ENCODE measurements at regions not wholly inside any gene's neighbourhood (a gene's known extent, or its start where the extent isn't known, plus 50 kb on each side); places are given as distances from the start of the nearest gene placed in this dataset.

DNA sequence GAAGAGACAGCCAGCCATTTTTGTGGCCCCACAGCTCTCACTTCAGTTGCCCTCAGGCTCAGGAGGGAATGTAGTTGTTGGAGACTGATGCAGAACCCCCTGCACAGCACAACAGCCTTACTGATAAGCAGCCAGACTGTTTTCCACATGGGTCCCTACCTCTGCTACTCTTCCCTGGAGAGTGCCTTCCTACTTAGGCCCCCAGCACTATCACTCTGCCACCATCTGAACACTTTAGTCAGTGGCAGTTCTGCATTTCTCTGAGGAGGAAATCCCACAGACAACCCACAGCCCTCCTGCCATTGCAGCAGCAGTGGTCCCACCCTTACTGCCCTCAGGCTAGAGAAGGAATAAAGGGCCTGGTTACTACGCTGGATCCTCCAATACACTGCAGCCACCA is 61.8 kb upstream of the PTPRD start:
- in situ Hi-C loops (cut with MboI; ENCODE audit: low pct_unique_long_range_greater_than_20kb, low sequenced_read_pairs): no loop called here
- no peak for DNase-seq

DNA sequence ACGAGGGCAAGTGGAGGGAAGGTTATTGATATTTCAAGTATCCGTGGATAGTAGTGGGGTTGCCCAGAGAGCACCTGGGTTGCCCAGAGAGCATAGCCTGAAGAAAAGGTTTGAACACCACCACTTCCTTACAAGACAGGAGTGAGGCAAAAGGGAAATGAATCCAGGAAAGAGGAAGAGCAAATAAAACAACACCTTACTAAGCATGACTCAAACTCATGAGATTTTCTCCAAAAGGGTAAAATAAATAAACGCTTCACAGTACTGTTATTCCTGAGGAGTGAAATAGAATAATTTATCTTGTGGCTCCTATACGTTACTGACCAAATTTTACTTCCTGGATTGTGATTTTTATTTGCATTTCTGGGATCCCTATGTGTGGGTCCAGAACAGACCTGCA is 65.2 kb upstream of the PTPRD start:
- no peak for DNase-seq
- in situ Hi-C loops (cut with MboI; ENCODE audit: low pct_unique_long_range_greater_than_20kb, low sequenced_read_pairs): no loop called here

DNA sequence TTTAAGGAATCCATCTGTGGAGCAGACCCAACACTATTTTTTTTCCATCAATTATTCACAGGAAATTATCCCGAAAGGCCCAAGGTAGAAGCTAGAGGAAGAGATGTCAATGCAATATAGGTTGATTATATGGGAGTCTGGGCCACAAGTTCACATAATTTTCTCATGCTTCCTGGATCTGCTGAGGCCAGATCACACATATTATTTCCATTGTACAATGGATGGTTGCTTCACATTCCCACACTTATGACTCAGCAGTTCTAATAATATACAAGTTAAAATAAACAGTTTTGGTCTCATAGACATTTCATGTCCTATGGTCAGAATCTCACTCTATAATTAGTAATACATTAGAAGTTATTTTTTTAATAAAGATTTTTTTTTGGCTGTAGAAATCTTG is 66.0 kb upstream of the PTPRD start:
- DNase-seq: no peak
- in situ Hi-C loops (cut with MboI; ENCODE audit: low pct_unique_long_range_greater_than_20kb, low sequenced_read_pairs): no loop called here

DNA sequence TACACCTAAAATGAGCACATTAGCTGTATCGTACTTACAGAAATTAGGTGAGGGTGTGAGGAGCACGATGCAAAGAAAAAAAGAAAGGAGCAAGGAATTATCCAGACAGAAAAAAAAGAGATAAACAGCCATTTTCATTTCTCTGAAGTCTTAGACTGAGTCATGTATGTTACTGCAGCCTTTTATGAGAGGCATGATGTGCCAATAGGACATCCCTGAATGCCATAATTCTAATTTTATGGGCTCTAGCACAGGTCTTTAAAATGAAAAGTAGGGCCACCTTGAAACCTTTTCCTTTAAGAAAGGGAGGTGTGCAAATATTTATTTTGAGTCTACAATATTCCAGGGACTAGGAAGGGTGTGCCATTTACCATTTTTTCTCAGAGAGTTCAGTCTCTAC is 74.1 kb upstream of the PTPRD start:
- in situ Hi-C loops (cut with MboI; ENCODE audit: low pct_unique_long_range_greater_than_20kb, low sequenced_read_pairs): no loop called here
- DNase-seq: no peak

DNA sequence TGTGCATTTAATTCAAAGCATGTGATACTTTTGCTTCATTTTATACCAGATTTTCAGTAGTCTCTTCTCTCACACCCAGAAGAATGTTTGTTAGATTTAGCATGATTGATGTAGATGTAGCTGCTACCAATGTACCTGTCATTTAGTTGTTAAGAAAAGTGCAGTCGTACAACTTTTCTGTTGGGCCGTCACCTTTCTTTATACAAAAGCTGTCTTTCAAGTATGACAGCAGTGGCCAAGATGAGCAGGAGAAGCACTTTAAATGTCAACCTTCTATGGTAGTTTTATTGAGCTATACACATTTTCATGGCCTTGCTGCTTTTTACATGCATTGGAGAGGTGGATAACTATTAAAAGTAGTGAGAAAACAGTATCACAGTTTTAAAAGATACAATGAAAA is 77.7 kb upstream of the PTPRD start:
- in situ Hi-C loops (cut with MboI; ENCODE audit: low pct_unique_long_range_greater_than_20kb, low sequenced_read_pairs): no loop called here
- DNase-seq: no peak

DNA sequence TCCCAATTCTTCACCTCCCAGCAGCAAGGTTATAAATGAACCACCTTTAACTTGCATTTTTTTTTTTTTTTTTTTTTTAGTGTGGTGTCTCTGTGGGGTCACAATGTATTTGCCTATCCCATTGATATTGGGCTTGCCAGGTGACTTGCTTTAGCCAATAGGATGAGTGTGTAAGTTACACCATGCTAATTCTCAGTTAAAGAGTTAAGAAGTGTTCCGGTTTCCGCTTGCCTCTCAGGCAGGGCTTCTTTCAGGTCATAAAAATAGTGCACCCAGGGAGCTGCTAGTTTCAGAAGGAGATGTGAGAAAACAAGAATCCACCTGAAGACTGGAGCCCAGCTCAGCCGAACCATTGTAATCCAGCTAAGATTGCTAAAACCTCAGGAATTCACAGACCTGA is 84.2 kb upstream of the PTPRD start:
- in situ Hi-C loops (cut with MboI; ENCODE audit: low pct_unique_long_range_greater_than_20kb, low sequenced_read_pairs): no loop called here
- DNase-seq: no peak

DNA sequence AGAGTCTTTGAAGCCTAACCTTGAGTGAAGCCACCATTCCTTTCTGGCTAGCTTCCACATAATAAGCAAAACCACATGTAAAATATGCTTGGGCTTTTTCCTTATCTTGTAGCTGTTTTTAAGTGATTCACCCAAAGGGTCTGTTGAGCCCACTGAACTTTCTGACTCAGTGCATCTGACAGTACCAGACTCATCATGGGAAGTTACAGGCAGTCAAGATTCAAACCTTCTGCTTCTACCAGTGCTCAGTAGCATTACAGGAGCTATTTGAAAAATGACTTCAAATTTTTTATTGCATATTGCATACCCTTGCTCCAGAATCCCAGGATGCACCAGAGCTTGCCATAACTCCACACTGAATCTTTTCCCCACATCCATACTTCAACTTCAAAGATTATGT is 87.5 kb upstream of the PTPRD start:
- no peak for DNase-seq
- in situ Hi-C loops (cut with MboI; ENCODE audit: low pct_unique_long_range_greater_than_20kb, low sequenced_read_pairs): no loop called here

DNA sequence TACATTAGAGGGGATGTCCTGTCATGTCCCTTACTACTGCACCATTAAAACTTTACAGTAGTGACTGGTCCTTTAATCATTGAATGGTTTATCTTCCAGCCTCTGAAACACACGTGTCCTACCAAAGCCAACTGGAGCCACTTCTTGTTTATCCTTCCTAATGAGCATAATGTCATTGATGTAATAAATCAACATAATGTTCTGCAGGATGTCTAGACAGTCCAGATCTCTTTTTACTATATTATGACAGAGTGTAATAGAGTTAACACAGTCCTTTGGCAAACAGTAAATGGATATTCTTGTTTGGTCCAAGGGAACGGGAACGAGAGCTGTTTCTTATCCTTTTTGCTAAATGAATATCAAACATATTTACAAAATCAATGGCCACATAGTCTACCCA is 88.1 kb upstream of the PTPRD start:
- no peak for DNase-seq
- in situ Hi-C loops (cut with MboI; ENCODE audit: low pct_unique_long_range_greater_than_20kb, low sequenced_read_pairs): no loop called here

DNA sequence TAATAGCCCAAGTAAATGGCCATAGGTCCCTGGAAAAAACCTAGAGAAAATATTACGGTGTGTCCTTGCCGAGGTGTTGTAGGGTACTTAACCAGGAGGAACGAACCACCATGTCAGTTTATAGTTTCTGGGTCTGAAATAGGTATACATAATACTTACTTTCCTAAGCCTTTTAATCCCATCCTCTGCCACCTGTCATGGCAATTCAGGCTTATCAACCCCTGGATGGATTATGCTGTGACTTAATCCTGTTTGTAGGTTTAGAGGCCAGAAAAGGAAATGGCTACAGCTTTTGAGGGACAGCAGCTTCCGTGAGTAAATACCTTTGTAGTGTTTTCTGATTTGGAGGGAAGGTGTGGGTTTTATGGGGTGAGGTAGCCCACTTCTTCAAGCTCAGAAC is 89.1 kb upstream of the PTPRD start:
- no peak for DNase-seq
- in situ Hi-C loops (cut with MboI; ENCODE audit: low pct_unique_long_range_greater_than_20kb, low sequenced_read_pairs): no loop called here

DNA sequence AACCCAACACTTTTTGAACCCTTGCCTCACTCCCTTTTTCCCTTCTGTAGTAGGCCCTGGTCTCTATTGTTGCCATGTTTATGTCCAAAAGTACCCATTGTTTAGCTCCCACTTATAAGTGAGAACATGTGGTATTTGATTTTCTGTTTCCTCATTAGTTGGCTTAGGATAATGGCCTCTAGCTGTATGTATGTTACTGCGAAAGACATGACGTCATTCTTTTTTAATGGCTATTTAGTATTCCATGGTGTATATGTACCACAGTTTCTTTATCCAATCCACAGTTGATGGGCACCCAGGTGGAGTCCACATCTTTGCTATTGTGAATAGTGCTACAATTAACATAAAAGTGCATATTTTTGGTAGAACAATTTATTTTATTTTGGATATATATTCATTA is 90.3 kb upstream of the PTPRD start:
- no peak for DNase-seq
- in situ Hi-C loops (cut with MboI; ENCODE audit: low pct_unique_long_range_greater_than_20kb, low sequenced_read_pairs): no loop called here

DNA sequence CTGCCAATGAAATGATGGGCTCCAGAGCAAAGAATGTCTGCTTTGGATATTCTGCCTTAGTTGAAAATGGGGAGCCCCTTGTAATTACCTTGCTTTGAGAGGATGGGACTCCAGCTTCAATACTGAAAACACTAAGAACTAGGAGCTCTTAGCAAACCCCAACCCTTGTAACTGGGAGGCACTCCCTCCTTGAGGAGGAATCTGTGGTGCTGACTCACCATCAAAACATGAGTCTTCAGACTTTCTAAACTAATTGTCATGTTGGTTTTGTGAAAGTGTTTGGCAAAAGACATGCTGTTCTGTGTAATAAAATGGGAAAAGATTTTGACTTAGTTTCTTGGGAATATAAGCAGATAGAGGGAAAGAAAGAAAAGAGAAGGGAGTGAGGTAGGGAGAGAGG is 91.9 kb upstream of the PTPRD start:
- in situ Hi-C loops (cut with MboI; ENCODE audit: low pct_unique_long_range_greater_than_20kb, low sequenced_read_pairs): no loop called here

DNA sequence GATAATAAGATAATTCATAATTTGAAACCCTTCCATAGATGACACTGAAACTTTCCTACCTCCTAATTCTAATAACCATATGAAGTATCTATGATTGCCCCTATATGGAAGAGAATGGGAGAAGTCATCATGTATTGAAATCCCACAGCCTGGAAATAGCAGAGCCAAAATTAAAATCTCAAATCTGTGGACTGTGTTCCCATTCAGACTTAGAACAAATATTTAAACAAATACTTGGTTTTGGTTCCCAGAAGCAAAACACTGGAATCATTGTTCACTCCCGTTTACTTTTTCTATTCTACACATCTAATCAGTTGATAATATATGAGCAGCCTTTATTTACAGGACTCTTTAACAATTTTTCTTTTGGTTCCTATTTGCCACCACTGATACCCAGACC is 92.6 kb upstream of the PTPRD start:
- in situ Hi-C loops (cut with MboI; ENCODE audit: low pct_unique_long_range_greater_than_20kb, low sequenced_read_pairs): no loop called here
- DNase-seq: no peak

More for the DNA sequence above, 91.9 kb upstream of the PTPRD start:
- DNase-seq: no peak

DNA sequence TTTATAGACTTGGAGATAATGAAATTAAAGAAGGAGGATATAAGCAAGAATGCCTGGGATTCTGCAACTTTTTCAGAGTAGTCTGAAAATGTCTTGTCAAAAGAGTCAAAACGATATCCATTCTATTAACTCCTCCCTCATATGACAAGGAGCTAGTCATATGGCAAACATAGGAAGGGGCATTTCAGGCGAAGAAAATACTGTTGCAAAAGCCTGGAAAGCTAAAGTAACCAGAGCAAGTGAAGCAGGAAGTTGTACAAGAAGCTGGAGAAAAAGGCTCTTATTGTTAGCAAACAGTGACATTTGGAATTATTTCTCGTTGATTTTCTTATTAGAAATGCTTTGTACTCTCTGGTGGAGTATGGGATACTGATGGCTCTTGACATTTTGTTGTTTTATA is 94.0 kb upstream of the PTPRD start:
- DNase-seq: no peak
- in situ Hi-C loops (cut with MboI; ENCODE audit: low pct_unique_long_range_greater_than_20kb, low sequenced_read_pairs): no loop called here

DNA sequence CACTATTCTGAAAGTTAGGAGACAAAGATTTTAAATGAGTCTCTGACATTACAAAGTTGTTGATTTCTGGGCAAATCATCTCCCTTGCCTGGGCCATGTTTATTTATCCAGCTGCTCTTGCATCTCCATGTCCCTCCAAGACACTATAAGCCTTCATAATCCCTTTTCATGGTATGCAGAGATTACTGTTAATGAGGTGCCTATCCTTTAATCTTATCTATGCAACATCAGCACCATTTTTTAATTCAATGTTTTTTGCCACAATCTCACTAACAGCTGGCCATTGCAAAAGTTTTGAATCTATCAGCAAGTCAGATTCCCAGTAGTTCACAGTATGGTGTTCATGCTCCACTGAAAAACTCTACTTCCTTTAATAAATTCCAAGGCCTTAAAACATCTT is 108.5 kb upstream of the PTPRD start:
- in situ Hi-C loops (cut with MboI; ENCODE audit: low pct_unique_long_range_greater_than_20kb, low sequenced_read_pairs): no loop called here
- no peak for DNase-seq

DNA sequence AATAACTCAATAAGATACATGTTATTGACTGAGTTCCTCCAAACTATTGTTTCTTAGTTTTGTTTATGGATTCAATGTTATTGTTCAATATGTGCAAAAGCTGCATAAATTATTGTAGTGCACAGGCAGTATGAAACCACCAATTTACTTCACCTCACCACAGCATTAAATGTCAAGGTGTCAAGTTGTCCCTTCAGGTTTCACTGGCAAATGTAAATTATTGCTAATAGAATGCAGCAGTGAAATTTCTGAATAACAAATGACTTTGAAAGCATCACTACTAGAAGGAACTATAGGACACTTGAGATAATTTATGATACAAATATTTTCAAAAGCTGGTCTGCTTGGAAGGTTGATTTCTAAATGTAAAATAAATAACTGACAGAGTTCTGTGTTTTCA is 116.4 kb upstream of the PTPRD start:
- in situ Hi-C loops (cut with MboI; ENCODE audit: low pct_unique_long_range_greater_than_20kb, low sequenced_read_pairs): no loop called here
- DNase-seq: no peak

DNA sequence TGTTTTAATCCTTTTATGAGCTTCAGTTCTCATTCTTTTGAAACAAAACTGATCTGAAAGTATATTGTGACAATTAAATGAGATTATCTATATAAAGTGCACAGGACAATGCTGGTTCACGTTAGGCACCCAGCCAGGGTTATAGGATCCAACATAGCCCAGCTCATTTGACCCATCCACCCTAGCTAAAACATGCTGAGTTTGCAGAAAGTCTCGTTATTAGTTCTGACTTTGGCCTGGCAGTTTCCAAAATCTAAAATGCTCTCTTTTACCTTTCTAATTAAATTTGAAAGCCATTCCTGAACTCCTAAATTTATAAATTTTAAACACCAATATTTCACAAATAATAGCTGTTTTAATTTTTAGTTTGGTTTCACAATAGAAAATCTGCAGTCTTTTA is 131.9 kb upstream of the PTPRD start:
- DNase-seq: no peak
- in situ Hi-C loops (cut with MboI; ENCODE audit: low pct_unique_long_range_greater_than_20kb, low sequenced_read_pairs): no loop called here

DNA sequence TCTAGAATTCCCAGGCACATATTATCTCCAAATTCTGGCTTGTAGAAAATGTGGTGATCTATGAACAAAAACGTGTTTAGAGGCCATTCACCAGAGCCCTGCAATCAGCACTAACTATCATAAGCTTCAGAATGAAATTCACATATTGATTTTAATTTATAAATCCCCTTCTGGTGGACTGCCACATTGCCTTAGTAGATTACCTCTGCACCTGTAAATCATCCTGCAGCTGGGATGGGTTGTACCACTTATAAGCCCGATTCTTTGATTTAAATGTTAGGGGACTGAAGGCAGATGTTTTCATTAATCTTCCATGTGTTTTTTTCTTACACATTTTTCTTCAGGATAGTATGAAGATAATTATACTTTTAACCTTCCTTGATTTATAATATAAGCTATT is 140.7 kb upstream of the PTPRD start:
- DNase-seq: no peak
- in situ Hi-C loops (cut with MboI; ENCODE audit: low pct_unique_long_range_greater_than_20kb, low sequenced_read_pairs): no loop called here

DNA sequence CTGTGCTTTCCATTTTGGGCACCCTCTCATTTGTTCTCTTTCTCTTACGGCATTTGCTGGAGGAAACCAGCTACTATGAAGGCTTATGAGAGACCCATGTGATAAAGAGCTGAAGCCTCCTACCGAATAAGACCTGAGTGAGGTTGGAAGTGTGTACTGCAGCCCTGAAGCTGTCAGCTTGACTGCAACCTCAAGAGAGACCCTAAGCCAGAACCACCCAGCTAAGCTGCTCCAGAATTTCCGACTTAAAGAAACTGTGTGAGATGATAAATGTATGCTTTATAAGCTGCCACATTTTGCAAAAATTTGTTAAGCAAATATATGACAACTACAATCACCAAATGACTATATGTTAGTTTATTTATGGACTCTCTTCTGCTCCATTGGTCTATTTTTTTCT is 151.7 kb upstream of the PTPRD start:
- DNase-seq: no peak
- in situ Hi-C loops (cut with MboI; ENCODE audit: low pct_unique_long_range_greater_than_20kb, low sequenced_read_pairs): no loop called here

DNA sequence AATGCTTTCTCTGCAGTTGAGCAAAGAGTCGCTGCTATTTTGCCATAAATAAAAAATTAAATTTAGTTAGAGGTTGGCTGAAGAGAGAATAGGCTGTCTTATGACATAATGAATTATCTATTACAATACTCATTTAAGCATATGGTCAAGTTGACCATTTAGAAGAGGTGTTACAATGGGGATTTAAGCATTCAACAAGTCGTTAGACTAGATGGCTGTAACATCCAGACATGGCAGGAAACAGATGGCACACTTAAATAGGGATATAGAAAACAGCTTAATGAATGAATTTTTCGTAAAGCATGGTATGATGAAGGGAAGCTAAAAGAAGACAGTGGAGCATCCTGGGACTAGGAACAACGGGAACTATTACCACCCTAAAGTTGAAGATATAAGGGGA is 160.3 kb upstream of the PTPRD start:
- no peak for DNase-seq
- in situ Hi-C loops (cut with MboI; ENCODE audit: low pct_unique_long_range_greater_than_20kb, low sequenced_read_pairs): no loop called here

DNA sequence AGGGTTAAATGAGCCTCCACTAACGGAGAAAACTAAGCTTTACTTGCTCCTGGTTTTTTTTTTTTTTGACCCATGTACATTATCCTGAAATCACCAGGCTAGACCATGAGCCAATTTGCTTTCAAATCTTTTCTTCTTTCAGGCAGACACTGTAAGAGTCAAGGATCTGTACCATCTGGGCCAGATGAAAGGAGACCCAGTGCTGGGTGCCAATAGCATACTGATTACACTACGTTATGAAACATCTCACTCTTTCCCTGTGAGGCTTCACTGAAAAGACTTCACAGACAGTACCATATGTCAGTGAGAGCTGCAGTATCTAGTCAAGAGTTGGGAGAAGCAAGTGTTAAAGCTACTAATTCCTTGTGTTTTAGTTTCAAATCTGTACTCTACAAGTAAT is 161.2 kb upstream of the PTPRD start:
- in situ Hi-C loops (cut with MboI; ENCODE audit: low pct_unique_long_range_greater_than_20kb, low sequenced_read_pairs): no loop called here
- DNase-seq: no peak

DNA sequence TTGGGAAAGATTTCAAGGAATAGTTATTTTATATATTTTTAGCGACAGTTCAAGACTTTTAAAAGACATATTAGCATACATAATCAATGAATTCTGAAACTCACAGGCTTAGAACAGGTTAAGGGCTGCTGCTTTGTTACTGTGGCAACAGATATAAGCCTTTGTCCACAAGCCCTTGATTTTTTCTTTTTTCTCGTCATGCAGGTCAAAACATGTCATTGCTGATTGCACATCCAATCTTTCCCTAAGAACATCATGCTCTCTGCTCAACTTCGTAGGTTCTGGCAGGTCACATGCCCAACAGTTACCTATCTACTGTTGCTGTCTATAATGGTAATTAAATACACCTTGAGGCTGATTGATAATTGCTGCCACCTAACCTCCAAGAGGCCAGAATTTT is 172.5 kb upstream of the PTPRD start:
- no peak for DNase-seq

DNA sequence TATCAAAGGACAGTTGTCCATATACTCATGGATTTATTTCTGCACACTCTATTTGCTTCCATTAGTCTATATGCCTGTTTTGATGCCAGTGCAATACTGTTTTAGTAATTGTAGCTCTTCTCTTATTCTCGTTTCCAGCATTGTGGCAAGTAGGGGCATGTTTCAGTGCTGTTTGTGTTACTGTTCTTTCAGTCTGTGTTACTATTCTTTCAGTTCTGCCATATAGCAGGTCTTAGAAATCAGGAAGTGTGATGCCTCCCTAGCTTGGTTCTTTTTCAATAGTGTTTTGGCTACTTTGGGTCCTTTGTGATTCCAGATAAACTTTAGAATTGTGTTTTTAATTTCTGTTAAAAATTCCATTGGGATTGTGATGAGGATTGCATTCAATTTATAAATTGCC is 180.5 kb upstream of the PTPRD start:
- no peak for DNase-seq
- in situ Hi-C loops (cut with MboI; ENCODE audit: low pct_unique_long_range_greater_than_20kb, low sequenced_read_pairs): no loop called here

More for the DNA sequence above, 172.5 kb upstream of the PTPRD start:
- in situ Hi-C loops (cut with MboI; ENCODE audit: low pct_unique_long_range_greater_than_20kb, low sequenced_read_pairs): no loop called here

Measured in KBM-7 (cell line).